ENCODE measurements at regions not wholly inside any gene's neighbourhood (a gene's known extent, or its start where the extent isn't known, plus 50 kb on each side); places are given as distances from the start of the nearest gene placed in this dataset.
A peak's percentile ranks its signal among the peaks of the same experiment; 100 is the strongest.

GRCh38 chr5:154541553-154541952, 63.5 kb upstream of the HAND1 start:
- Histone ChIP-seq H2BK12ac (ENCODE audit: low read depth, low read length) (0 out of 2 replicates have a peak overlapping the region, but pooled peaks have one; percentile 6), H3K4me3 (ENCODE audit: extremely low read depth in 1 of 4, insufficient read depth in 2 of 4, low read depth in 3 of 4, low read length in 4 of 4) (no peak overlapping the region), H3K18ac (ENCODE audit: extremely low read depth, low read length) (no peak overlapping the region), H3K27ac (ENCODE audit: low read depth, low read length) (no peak overlapping the region), H3K27me3 (replicated peaks in 1 of 4; ENCODE audit: control insufficient read depth in 3 of 4, extremely low read depth in 1 of 4, insufficient read depth in 3 of 4, low read length in 3 of 4) (0 out of 7 replicates have a peak, but pooled peaks cover 0 to 2% (median 0%) of the 10 kb centered on the region in 4 experiments), H2BK15ac (ENCODE audit: low read length) (no peak overlapping the region), H3K79me1 (ENCODE audit: low read depth, low read length) (no peaks in the 10 kb centered on the region), H3K4me2 (ENCODE audit: insufficient read depth in 1 of 2, low read depth in 2 of 2, low read length in 2 of 2) (no peak overlapping the region; a peak in 1 of 4 replicates), H3K14ac (ENCODE audit: insufficient read length) (no peak overlapping the region), H2BK20ac (ENCODE audit: low read length) (no peak overlapping the region), H4K5ac (ENCODE audit: insufficient read length, low read depth, low read length) (no peak overlapping the region), H2BK120ac (replicated peaks; ENCODE audit: low read depth, low read length) (no peak overlapping the region), H4K20me1 (replicated peaks in 1 of 2; ENCODE audit: control insufficient read depth in 1 of 2, insufficient read depth in 2 of 2, low read length in 2 of 2) (no peaks in the 10 kb centered on the region), H3K56ac (replicated peaks; ENCODE audit: insufficient read length, low read depth, low read length) (no peak overlapping the region), H3K9me3 (ENCODE audit: insufficient read depth in 2 of 2, low read depth in 1 of 2, low read length in 1 of 2) (no peaks in the 10 kb centered on the region), H3K23ac (ENCODE audit: insufficient read length) (no peak overlapping the region), H3K79me2 (ENCODE audit: control insufficient read depth in 1 of 2, insufficient read depth in 2 of 2, low read length in 2 of 2) (no peaks in the 10 kb centered on the region), H2AFZ (ENCODE audit: low read length) (peak overlapping the region; percentile 67), H2BK5ac (ENCODE audit: low read depth, low read length) (0 out of 2 replicates have a peak overlapping the region, but pooled peaks have one; percentile 48), H3K9ac (replicated peaks in 1 of 4; ENCODE audit: extremely low read depth in 1 of 4, low read depth in 3 of 4, low read length in 3 of 4) (no peak overlapping the region), H3K4ac (replicated peaks; ENCODE audit: insufficient read length, low read depth, low read length) (no peak overlapping the region), H3K36me3 (ENCODE audit: control insufficient read depth in 2 of 4, insufficient read depth in 4 of 4, low read length in 3 of 4) (no peaks in the 10 kb centered on the region; a peak in 1 of 8 replicates), H2AK5ac (ENCODE audit: low read depth, low read length) (no peak overlapping the region), H3K23me2 (ENCODE audit: low read depth, low read length) (peaks cover 3% of the 10 kb centered on the region), H3K4me1 (replicated peaks in 1 of 4; ENCODE audit: control insufficient read depth in 3 of 4, insufficient read depth in 4 of 4, low read length in 3 of 4) (peaks cover 0 to 3% (median 1%) of the 10 kb centered on the region in 4 experiments; a peak in 3 of 7 replicates), H4K91ac (replicated peaks; ENCODE audit: insufficient read length, low read length) (no peak overlapping the region), H4K8ac (ENCODE audit: extremely low read depth, insufficient read depth, low read length) (no peak overlapping the region)
- FAIRE-seq (no peak), DNase-seq (ENCODE audit: low read depth in 1 of 2, low spot score in 2 of 2) (peak in 1 of 2 experiments; percentile 77)
- WGBS, 2 experiments (ENCODE audit: extremely low coverage in 1 of 2, insufficient coverage in 1 of 2, insufficient read length in 1 of 2, insufficient replicate concordance in 2 of 2, low coverage in 1 of 2, low lambda C conversion rate in 2 of 2, missing lambda C conversion rate in 1 of 2) = 47% methylated on average over 11 of the region's 11 CpGs; no CpG with 5 or more reads in 1 of the 2 experiments
- ChIA-PET POLR2A (ENCODE audit: partially characterized antibody) (no interaction called here), CTCF (ENCODE audit: partially characterized antibody) (interaction anchor here (0.6 to 3.6 kb wide), 15 partner anchors 12 to 469 kb away, joined by 3 to 23 read pairs (median 4); no protein-coding TSS in a partner anchor)
- TF ChIP-seq ASH2L (IDR thresholded peaks at IDR 0.05; ENCODE audit: low read length) = peak; percentile 46
- no peak for TF ChIP-seq NRF1 (IDR thresholded peaks at IDR 0.05; ENCODE audit: low read depth, low read length)
- TF ChIP-seq HDAC2 (IDR thresholded peaks at IDR 0.05; ENCODE audit: borderline replicate concordance in 1 of 2, low read depth in 2 of 2, low read length in 2 of 2) = no peak
- no peak for TF ChIP-seq EP300 (IDR thresholded peaks at IDR 0.05; ENCODE audit: borderline replicate concordance in 1 of 2, low read depth in 2 of 2, low read length in 2 of 2)
- no peak for TF ChIP-seq SRF (IDR thresholded peaks at IDR 0.05; ENCODE audit: low read depth, low read length)
- TF ChIP-seq ATF3 (IDR thresholded peaks at IDR 0.05; ENCODE audit: insufficient read depth, low read depth, low read length) = 0 out of 2 replicates have a peak, but pooled peaks have one; percentile 26
- peak; percentile 68 for TF ChIP-seq USF2 (IDR thresholded peaks at IDR 0.05; ENCODE audit: low read length)
- TF ChIP-seq MAFK (IDR thresholded peaks at IDR 0.05; ENCODE audit: low read depth, low read length) = no peak
- no peak for TF ChIP-seq KDM5A (IDR thresholded peaks at IDR 0.05; ENCODE audit: low read length)
- no peak for TF ChIP-seq SP1 (IDR thresholded peaks at IDR 0.05; ENCODE audit: low read depth, low read length)
- TF ChIP-seq KDM4A (IDR thresholded peaks at IDR 0.05; ENCODE audit: low read depth, low read length, severe bottlenecking) = no peak
- no peak for TF ChIP-seq CEBPB (IDR thresholded peaks at IDR 0.05; ENCODE audit: low read depth, low read length)
